ENCODE measurements at regions not wholly inside any gene's neighbourhood (a gene's known extent, or its start where the extent isn't known, plus 50 kb on each side); places are given as distances from the start of the nearest gene placed in this dataset.

DNA sequence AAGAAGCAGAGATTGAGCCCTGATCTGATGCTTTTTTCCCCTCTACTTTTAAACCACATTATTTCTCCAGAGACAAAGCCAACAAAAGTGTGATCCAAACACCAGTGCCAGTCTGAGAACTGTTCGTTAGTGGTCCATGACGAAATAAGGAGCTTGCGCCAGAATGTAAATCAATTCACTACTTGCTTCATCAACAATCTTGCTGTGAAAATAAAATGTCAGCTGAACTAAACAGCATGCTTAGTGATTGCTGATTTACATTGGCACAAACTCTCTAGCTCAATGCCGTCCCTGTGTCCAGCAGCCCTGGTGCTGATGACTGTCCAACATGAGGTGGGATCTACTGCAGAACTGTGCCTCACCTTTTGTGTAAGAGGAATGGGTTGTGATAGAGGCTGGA is 71.3 kb downstream of the SOX3 start:
- TF ChIP-seq, protein P1, sequence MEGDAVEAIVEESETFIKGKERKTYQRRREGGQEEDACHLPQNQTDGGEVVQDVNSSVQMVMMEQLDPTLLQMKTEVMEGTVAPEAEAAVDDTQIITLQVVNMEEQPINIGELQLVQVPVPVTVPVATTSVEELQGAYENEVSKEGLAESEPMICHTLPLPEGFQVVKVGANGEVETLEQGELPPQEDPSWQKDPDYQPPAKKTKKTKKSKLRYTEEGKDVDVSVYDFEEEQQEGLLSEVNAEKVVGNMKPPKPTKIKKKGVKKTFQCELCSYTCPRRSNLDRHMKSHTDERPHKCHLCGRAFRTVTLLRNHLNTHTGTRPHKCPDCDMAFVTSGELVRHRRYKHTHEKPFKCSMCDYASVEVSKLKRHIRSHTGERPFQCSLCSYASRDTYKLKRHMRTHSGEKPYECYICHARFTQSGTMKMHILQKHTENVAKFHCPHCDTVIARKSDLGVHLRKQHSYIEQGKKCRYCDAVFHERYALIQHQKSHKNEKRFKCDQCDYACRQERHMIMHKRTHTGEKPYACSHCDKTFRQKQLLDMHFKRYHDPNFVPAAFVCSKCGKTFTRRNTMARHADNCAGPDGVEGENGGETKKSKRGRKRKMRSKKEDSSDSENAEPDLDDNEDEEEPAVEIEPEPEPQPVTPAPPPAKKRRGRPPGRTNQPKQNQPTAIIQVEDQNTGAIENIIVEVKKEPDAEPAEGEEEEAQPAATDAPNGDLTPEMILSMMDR (IDR thresholded peaks at IDR 0.05), result no peak
- ATAC-seq (no peak), DNase-seq (no peak)
- Mint-ChIP-seq H3K4me1 (no peaks in the 10 kb centered on the region), H3K9me3 (no peaks in the 10 kb centered on the region), H3K4me3 (no peak overlapping the region), H3K27me3 (ENCODE audit: low read depth in 2 of 2) (no peaks in the 10 kb centered on the region), H3K27ac (no peak overlapping the region), H3K36me3 (no peaks in the 10 kb centered on the region)
- H3K4me1 ChIP-seq (ENCODE audit: control insufficient read depth, insufficient read depth, low read length), result no peaks in the 10 kb centered on the region
- no peak overlapping the region for H3K27ac ChIP-seq (ENCODE audit: low read length)
- 89% methylated on average over 4 of the region's 4 CpGs for WGBS (ENCODE audit: insufficient coverage)
- no peak overlapping the region for H3K4me3 ChIP-seq (ENCODE audit: low read length)
- H3K36me3 ChIP-seq (ENCODE audit: control insufficient read depth, insufficient read depth, low read length), result no peaks in the 10 kb centered on the region
- H3K27me3 ChIP-seq (ENCODE audit: control insufficient read depth, insufficient read depth, low read length), result no peaks in the 10 kb centered on the region
- intact Hi-C loops (cut with micrococcal nuclease), result no loop called here
- no peaks in the 10 kb centered on the region for H3K9me3 ChIP-seq (ENCODE audit: control insufficient read depth, insufficient read depth, low read length)

DNA sequence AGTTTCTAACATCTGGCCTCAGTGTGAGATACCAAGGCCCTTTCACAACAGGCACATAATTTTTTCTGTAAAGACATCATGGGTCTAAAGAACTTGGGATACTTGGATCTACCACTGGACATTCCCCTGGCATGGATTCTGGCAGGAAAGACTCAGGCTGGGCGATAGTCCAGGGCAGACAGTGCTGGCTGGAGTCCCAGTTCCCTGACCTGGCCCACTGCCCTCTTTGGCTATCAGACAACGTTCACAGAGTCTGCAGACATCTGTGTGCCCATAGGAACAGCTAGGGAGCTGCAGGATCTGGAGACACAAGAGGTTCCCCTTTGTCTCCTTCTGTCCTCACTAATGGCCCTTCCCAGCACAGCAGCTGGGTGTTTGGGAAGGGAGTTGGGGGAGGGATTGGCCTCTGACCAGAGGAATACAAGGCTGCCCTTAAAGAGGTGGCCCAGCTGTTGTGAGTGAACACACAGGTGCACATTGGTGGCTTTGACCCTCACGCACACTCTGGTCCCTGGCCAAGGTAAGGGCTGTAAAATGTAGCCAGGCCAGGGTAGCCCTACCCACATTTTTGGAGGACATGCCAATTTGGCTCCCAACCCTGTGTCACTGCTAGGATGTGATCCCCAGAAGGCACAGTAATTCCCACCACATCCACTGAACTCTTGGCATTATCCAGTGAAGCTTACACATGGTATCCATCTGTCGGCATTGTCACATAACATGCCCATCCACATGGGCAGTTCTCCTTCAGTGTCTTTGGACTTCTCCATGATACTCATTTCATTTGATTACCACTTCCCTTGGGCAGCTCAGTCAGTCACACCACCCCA is 72.3 kb downstream of the SOX3 start:
- Histone ChIP-seq H3K4me3 (ENCODE audit: low read length) (no peak overlapping the region), H3K36me3 (ENCODE audit: control insufficient read depth, insufficient read depth, low read length) (no peaks in the 10 kb centered on the region), H3K27me3 (ENCODE audit: control insufficient read depth, insufficient read depth, low read length) (no peaks in the 10 kb centered on the region), H3K4me1 (ENCODE audit: control insufficient read depth, insufficient read depth, low read length) (no peaks in the 10 kb centered on the region), H3K9me3 (ENCODE audit: control insufficient read depth, insufficient read depth, low read length) (no peaks in the 10 kb centered on the region), H3K27ac (ENCODE audit: low read length) (no peak overlapping the region)
- Mint-ChIP-seq H3K9me3 (no peaks in the 10 kb centered on the region), H3K27ac (no peak overlapping the region), H3K36me3 (no peaks in the 10 kb centered on the region), H3K4me3 (no peak overlapping the region), H3K27me3 (ENCODE audit: low read depth in 2 of 2) (no peaks in the 10 kb centered on the region), H3K4me1 (no peaks in the 10 kb centered on the region)
- TF ChIP-seq, protein P1 (IDR thresholded peaks at IDR 0.05), result no peak
- intact Hi-C loops (cut with micrococcal nuclease), result no loop called here
- DNase-seq, result no peak
- 80% methylated on average over 4 of the region's 4 CpGs for WGBS (ENCODE audit: insufficient coverage)
- no peak for ATAC-seq

DNA sequence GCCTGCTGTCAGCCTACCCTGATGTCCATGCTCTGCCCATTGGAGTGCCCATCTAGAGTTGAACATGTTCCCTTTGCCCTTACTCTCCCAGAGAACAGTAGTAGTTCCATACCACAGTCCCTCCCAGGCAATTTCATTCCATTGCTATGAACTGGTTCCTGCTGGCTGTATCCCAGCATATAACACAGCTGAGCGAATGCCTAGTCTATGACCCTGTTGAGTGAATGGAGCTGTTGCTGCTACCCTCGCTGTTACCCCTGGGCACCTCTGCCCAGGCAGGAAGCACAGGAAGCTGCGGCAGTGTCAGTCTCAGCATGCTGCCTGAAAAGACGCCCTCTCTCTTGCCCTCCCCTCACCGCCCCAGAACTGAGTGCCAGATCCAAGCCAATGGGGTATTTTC is 73.3 kb downstream of the SOX3 start:
- Histone ChIP-seq H3K27me3 (ENCODE audit: control insufficient read depth, insufficient read depth, low read length) (no peaks in the 10 kb centered on the region), H3K4me3 (ENCODE audit: low read length) (no peak overlapping the region), H3K27ac (ENCODE audit: low read length) (no peak overlapping the region), H3K9me3 (ENCODE audit: control insufficient read depth, insufficient read depth, low read length) (no peaks in the 10 kb centered on the region), H3K36me3 (ENCODE audit: control insufficient read depth, insufficient read depth, low read length) (no peaks in the 10 kb centered on the region), H3K4me1 (ENCODE audit: control insufficient read depth, insufficient read depth, low read length) (no peaks in the 10 kb centered on the region)
- H3K27ac Mint-ChIP-seq, result no peak overlapping the region
- TF ChIP-seq, protein P1 (IDR thresholded peaks at IDR 0.05), result no peak
- WGBS (ENCODE audit: insufficient coverage), result 79% methylated on average over 5 of the region's 5 CpGs
- DNase-seq (no peak), ATAC-seq (no peak)
- H3K4me1 Mint-ChIP-seq, result no peaks in the 10 kb centered on the region
- H3K36me3 Mint-ChIP-seq, result no peaks in the 10 kb centered on the region
- H3K9me3 Mint-ChIP-seq, result no peaks in the 10 kb centered on the region
- H3K4me3 Mint-ChIP-seq, result no peak overlapping the region
- intact Hi-C loops (cut with micrococcal nuclease), result no loop called here
- H3K27me3 Mint-ChIP-seq (ENCODE audit: low read depth in 2 of 2), result no peaks in the 10 kb centered on the region
